GM23338 (cell line): ENCODE measurements at regions not wholly inside any gene's neighbourhood (a gene's known extent, or its start where the extent isn't known, plus 50 kb on each side); places are given as distances from the start of the nearest gene placed in this dataset.

Source experiments
- ATAC-seq: fragments of 200-7000 bp; cut with Tn5 transposase; 3 replicates; pipeline ENCODE4 v1.9.1; 2020
- DNase-seq: peaks from one replicate; pipeline ENCODE4 v3.0.0-alpha.2; 2015; ENCODE audit warnings: low spot score
- H2AFZ ChIP-seq: fragments of 200-600 bp; sonication (generic); 2 replicates; pipeline ENCODE4 v1.8.0; 2016; ENCODE audit warnings: antibody characterized with exemption, mild to moderate bottlenecking, moderate library complexity
- H3F3A ChIP-seq: fragments of 200-600 bp; sonication (generic); replicated peaks from 2 replicates; pipeline ENCODE4 v1.8.0; 2017; ENCODE audit warnings: antibody characterized with exemption, mixed run types, low read depth
- H3K27ac ChIP-seq: fragments of 200-600 bp; sonication (generic); 2 replicates; pipeline ENCODE4 v1.6.1; 2016; ENCODE audit warnings: low read depth
- H3K27me3 ChIP-seq: fragments of 200-600 bp; sonication (generic); 2 replicates; pipeline ENCODE4 v1.8.0; 2016; ENCODE audit warnings: mild to moderate bottlenecking, mixed run types, moderate library complexity; ENCODE audit not compliant: insufficient read depth
- H3K36me3 ChIP-seq: fragments of 200-600 bp; sonication (generic); 2 replicates; pipeline ENCODE4 v1.8.0; 2016; ENCODE audit warnings: mild to moderate bottlenecking; ENCODE audit not compliant: insufficient read depth
- H3K4me1 ChIP-seq: fragments of 200-600 bp; sonication (generic); 2 replicates; pipeline ENCODE4 v1.8.0; 2016; ENCODE audit warnings: mild to moderate bottlenecking, moderate library complexity; ENCODE audit not compliant: insufficient read depth
- H3K4me2 ChIP-seq: fragments of 200-600 bp; sonication (generic); 2 replicates; pipeline ENCODE4 v1.7.1; 2017; ENCODE audit warnings: mixed run types
- H3K4me3 ChIP-seq: fragments of 200-600 bp; sonication (generic); 2 replicates; pipeline ENCODE4 v1.6.1; 2016; ENCODE audit warnings: mixed run types
- H3K79me2 ChIP-seq: fragments of 200-600 bp; sonication (generic); replicated peaks from 2 replicates; pipeline ENCODE4 v1.8.0; 2017; ENCODE audit warnings: mild to moderate bottlenecking; ENCODE audit not compliant: insufficient read depth
- H3K9me2 ChIP-seq: fragments of 200-600 bp; sonication (generic); 2 replicates; pipeline ENCODE4 v1.8.0; 2017; ENCODE audit not compliant: insufficient read depth
- H4K20me1 ChIP-seq: fragments of 200-600 bp; sonication (generic); replicated peaks from 2 replicates; pipeline ENCODE4 v1.8.0; 2017; ENCODE audit warnings: mild to moderate bottlenecking; ENCODE audit not compliant: insufficient read depth
- H3K27ac Mint-ChIP-seq: 2 replicates; pipeline ENCODE4 v1.8.0; 2020; ENCODE audit warnings: inconsistent platforms, mild to moderate bottlenecking, moderate library complexity, mixed read lengths
- H3K27me3 Mint-ChIP-seq: 3 replicates; pipeline ENCODE4 v1.8.0; 2022; ENCODE audit warnings: low read depth, mild to moderate bottlenecking, moderate library complexity, mixed read lengths, inconsistent platforms; ENCODE audit not compliant: insufficient read depth, poor library complexity
- H3K36me3 Mint-ChIP-seq: 3 replicates; pipeline ENCODE4 v1.8.0; 2021; ENCODE audit warnings: low read depth, mild to moderate bottlenecking, inconsistent platforms, moderate library complexity, mixed read lengths
- H3K4me1 Mint-ChIP-seq: 3 replicates; pipeline ENCODE4 v1.8.0; 2020; ENCODE audit warnings: mild to moderate bottlenecking, inconsistent platforms, mixed read lengths
- H3K4me3 Mint-ChIP-seq: 3 replicates; pipeline ENCODE4 v1.8.0; 2021; ENCODE audit warnings: moderate library complexity, mild to moderate bottlenecking, inconsistent platforms, mixed read lengths
- H3K9me3 Mint-ChIP-seq: 3 replicates; pipeline ENCODE4 v1.8.0; 2020; ENCODE audit warnings: moderate library complexity, mild to moderate bottlenecking, inconsistent platforms, mixed read lengths
- CREB1 ChIP-seq: fragments of 250-450 bp; sonication (Bioruptor Pico); IDR thresholded peaks from 2 replicates; pipeline ENCODE4 v1.5.0; 2020; ENCODE audit warnings: low read depth, mild to moderate bottlenecking, moderate library complexity
- CTCF ChIP-seq, 2 experiments: fragments of 200-600 bp in 1 of 2; sonication (generic) in 1 of 2; conservative IDR thresholded peaks; 2 replicates each; pipeline versions ENCODE4 v1.5.1 to v1.6.1; 2016 to 2017; ENCODE audit warnings: antibody characterized with exemption in 2 of 2, low read depth in 2 of 2, mild to moderate bottlenecking in 2 of 2, moderate library complexity in 1 of 2
- ETS1 ChIP-seq: IDR thresholded peaks from 2 replicates; pipeline ENCODE4 v1.6.1; 2016; ENCODE audit warnings: antibody characterized with exemption
- EZH2 ChIP-seq: fragments of 200-600 bp; sonication (generic); IDR thresholded peaks from one replicate; pipeline ENCODE4 v1.8.0; 2017; ENCODE audit warnings: antibody characterized with exemption, mild to moderate bottlenecking, low read depth; ENCODE audit not compliant: unreplicated experiment
- EZH2phosphoT487 ChIP-seq: fragments of 200-600 bp; sonication (generic); IDR thresholded peaks from one replicate; pipeline ENCODE4 v1.8.1; 2018; ENCODE audit warnings: antibody characterized with exemption; ENCODE audit not compliant: unreplicated experiment
- JUNB ChIP-seq: IDR thresholded peaks from one replicate; pipeline ENCODE4 v1.6.1; 2016; ENCODE audit warnings: antibody characterized with exemption; ENCODE audit not compliant: unreplicated experiment
- NANOG ChIP-seq: IDR thresholded peaks from 2 replicates; pipeline ENCODE4 v1.6.1; 2016; ENCODE audit warnings: antibody characterized with exemption, borderline replicate concordance
- POLR2AphosphoS5 ChIP-seq: IDR thresholded peaks from 2 replicates; pipeline ENCODE4 v1.6.1; 2016; ENCODE audit warnings: antibody characterized with exemption, low read depth
- REST ChIP-seq: IDR thresholded peaks from one replicate; pipeline ENCODE4 v1.6.1; 2018; ENCODE audit warnings: antibody characterized with exemption; ENCODE audit not compliant: unreplicated experiment
- STAT1 ChIP-seq: IDR thresholded peaks from one replicate; pipeline ENCODE4 v1.6.1; 2016; ENCODE audit warnings: antibody characterized with exemption; ENCODE audit not compliant: unreplicated experiment
- ZNF114 ChIP-seq: fragments of 250-450 bp; sonication (Bioruptor Pico); IDR thresholded peaks from 2 replicates; pipeline ENCODE4 v1.5.0; 2020; ENCODE audit warnings: mild to moderate bottlenecking, moderate library complexity
- ZNF331 ChIP-seq: fragments of 250-450 bp; sonication (Bioruptor Pico); IDR thresholded peaks from 2 replicates; pipeline ENCODE4 v1.5.0; 2020; ENCODE audit warnings: low read depth, mild to moderate bottlenecking, moderate library complexity
- ZNF462 ChIP-seq: fragments of 250-450 bp; sonication (Bioruptor Pico); IDR thresholded peaks from 2 replicates; pipeline ENCODE4 v1.5.0; 2020; ENCODE audit warnings: mild to moderate bottlenecking, moderate library complexity

GRCh38 chr7:91343420-91343960 is 79.3 kb downstream of the FZD1 start:
- Histone ChIP-seq H4K20me1 (no peaks in the 10 kb centered on the region), H3K4me2 (no peak overlapping the region), H3K27ac (no peak overlapping the region), H3K4me1 (no peaks in the 10 kb centered on the region), H3K4me3 (no peak overlapping the region), H3K36me3 (no peaks in the 10 kb centered on the region), H3K9me2 (peaks cover 8% of the 10 kb centered on the region; the same call in 1 of the 2 replicates), H3F3A (no peaks in the 10 kb centered on the region), H3K27me3 (peaks cover 6% of the 10 kb centered on the region; the same call in 1 of the 2 replicates), H2AFZ (no peak overlapping the region), H3K79me2 (no peaks in the 10 kb centered on the region)
- no peak for TF ChIP-seq NANOG
- no peak for TF ChIP-seq CREB1
- no peak for TF ChIP-seq ZNF331
- TF ChIP-seq POLR2AphosphoS5 = no peak
- no peak for TF ChIP-seq REST
- TF ChIP-seq JUNB = no peak
- no peak for TF ChIP-seq CTCF (conservative IDR thresholded peaks at IDR 0.05; ENCODE audit: low read depth in 2 of 2)
- no peak for TF ChIP-seq EZH2
- TF ChIP-seq STAT1 = no peak
- no peak for TF ChIP-seq EZH2phosphoT487
- no peak for TF ChIP-seq ETS1
- no peak for TF ChIP-seq ZNF114 (CRISPR knock-in tag)
- no peak for TF ChIP-seq ZNF462 (CRISPR knock-in tag)
- H3K4me1 Mint-ChIP-seq = no peaks in the 10 kb centered on the region
- H3K27ac Mint-ChIP-seq = no peak overlapping the region
- no peaks in the 10 kb centered on the region for H3K36me3 Mint-ChIP-seq
- H3K4me3 Mint-ChIP-seq = no peak overlapping the region
- peaks cover 3% of the 10 kb centered on the region for H3K27me3 Mint-ChIP-seq
- ATAC-seq = no peak
- DNase-seq = no peak
- H3K9me3 Mint-ChIP-seq = no peaks in the 10 kb centered on the region
